Left kidney (tissue), 1 donor: ENCODE measurements at regions not wholly inside any gene's neighbourhood (a gene's known extent, or its start where the extent isn't known, plus 50 kb on each side); places are given as distances from the start of the nearest gene placed in this dataset.

Experiments
- DNase-seq: peaks from one replicate; pipeline ENCODE4 v3.0.0-alpha.2; 2013

DNA sequence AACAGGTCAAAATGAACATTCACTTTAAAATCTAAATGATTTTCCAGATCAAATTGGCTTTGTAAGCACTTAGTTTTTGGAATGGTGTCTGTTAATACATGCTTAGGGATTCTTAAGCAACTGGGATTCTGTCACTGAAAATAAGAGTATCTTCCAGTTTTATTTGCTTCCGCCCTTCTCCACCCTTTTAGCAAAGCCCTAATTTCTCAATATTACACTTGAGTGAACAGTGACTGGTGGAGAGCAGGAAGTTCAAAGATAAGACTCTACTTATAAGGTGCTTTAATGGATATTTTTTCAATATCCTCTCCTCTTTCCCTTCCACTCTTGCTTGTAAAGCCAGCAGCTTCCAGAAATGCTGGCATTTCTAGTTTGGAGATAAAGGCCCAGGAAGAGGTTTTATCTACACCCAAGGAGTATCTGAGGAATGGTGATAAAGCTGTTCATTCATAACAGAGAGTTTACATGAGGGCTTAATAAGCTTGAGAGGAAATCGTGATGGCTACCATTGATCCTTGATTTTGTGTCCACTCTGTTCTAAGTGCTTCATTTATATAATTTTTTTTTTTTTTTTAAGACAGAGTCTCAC, 265.9 kb upstream of the PRICKLE1 start:
- no peak for DNase-seq

GRCh38 chr12:42854826-42855225, 265.3 kb upstream of the PRICKLE1 start:
- DNase-seq = no peak

DNA sequence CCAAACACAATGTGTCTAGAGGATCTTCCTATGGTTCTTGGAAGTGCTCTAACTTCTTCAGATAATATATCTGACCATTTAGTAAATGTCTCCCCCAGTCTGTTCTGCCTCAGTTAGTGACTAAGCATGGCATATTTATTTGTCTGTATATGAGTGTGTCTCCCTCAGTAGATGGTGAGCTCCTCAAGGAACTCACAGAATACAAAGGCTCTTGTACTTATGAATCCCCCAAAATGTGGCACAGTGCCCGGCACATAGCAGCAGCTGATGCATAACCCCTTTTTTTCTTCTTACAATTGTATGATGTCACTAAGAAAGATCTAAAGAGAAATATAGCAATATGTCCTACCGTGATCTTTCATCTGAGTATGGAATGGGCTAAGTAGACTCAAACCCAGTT, 264.7 kb upstream of the PRICKLE1 start:
- no peak for DNase-seq

- DNase-seq = no peak
These were observed 264.0 kb upstream of the PRICKLE1 start for GRCh38 chr12:42853370-42854140.

DNA sequence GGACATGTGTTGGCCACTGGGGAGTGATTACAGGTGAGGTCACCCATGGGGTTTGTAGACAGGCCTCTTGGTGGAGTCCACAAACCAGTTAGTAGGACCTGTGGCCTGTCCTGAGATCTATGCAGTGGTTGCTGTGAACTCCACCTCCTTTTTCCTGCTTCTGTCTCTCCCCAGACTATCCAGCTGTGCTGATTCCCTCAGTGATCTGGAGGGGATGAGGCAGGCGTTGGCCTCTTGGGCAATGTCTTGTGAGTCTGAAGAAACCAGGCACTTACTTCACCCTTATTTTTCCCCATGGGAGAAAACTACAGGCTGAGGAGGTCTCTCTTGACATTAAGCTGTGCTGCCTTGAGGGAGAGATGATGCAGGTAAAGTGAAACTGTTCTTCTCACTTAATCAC, 257.2 kb upstream of the PRICKLE1 start:
- no peak for DNase-seq

GRCh38 chr12:42834062-42834461, 244.5 kb upstream of the PRICKLE1 start:
- DNase-seq = no peak

DNA sequence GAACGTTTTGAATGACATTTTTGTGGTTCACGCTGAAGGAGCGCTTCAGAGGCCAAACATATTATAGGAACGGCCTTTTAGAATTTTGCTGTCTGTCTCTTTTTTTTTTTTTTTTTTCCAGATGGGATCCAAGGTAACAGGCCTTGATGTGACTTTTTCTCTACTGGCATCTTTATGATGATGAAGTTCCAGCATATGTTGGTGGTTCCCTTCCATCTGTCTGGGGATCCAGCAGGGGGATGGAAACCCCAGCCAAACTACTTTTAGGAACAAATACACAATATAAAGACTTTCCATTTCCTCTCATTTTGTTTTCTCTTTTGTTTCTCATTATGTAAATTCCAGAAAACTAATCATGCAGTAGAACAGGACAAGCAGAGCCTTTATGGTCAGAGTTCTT, 239.3 kb upstream of the PRICKLE1 start:
- no peak for DNase-seq

DNA sequence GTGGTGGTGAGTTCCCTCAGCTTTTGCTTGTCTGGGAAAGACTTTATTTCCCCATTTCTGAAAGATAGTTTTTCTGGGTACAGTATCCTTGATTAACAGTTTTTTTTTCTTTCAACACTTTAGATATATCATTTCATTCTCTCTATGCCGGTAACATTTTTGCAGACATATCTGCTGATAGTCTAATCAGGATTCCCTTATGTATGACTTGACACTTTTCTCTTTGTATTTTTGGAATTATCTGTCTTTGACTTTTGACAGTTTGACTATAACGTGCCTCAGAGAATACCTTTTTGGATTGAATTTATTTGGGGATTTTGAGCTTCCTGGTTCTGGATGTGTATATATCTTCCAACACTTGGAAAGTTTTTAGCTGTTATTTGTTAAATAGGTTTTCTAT, 234.8 kb upstream of the PRICKLE1 start:
- no peak for DNase-seq

DNA sequence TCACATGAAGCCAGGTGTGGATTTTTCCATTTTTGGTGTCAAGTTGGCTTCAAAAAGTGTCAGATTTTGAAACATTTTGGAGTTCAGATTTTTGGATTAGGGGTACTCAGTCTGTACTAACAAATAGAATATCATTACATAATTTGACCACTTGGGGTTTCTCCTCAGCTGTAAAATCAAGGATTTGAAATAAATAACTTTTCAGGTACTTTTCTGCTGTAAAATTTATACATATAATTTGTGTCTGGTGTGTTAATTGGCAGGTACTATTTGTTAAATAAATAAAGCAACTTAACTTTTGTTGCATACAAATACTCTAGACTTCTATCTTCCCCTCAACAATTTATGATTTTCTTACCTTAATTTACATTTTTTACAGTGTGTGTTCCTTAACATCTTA, 234.1 kb upstream of the PRICKLE1 start:
- DNase-seq = no peak

DNA sequence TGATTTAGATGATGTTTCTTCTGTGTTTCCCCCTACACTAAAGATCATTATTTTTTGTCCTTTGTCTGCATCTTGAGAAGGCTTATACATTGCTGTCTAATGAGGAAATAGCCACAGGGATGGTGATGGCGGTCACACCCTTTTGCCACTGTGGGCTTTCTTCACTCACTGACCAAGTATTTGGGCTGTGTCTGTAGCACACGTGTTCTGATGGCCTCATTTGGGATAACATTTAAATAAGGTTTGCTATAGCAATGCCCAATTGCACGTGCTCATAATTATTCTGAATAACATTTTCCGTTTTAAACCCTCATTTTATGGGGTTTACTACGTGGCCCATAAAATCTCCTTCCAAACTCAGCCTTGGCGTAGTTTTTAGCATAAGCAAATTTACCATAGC, 230.3 kb upstream of the PRICKLE1 start:
- DNase-seq = no peak

DNA sequence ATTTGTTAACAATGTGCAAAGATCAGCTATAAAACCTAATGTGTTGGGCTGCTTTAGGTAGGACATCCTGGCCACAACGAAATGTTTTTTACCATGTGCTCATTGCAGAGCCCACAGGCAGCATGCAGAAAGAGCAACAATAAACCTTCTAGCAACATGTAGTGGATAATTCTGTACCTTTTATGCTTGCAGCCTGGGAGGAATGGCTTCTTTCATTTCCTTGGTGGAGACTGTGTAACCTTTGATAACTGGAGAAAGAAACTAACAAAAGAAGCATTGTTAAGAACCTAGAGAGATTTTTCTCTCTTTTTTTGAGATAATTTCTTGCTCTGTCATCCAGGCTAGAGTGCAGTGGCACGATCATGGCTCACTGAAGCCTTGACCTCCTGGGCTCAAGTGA, 225.5 kb upstream of the PRICKLE1 start:
- DNase-seq = no peak

DNA sequence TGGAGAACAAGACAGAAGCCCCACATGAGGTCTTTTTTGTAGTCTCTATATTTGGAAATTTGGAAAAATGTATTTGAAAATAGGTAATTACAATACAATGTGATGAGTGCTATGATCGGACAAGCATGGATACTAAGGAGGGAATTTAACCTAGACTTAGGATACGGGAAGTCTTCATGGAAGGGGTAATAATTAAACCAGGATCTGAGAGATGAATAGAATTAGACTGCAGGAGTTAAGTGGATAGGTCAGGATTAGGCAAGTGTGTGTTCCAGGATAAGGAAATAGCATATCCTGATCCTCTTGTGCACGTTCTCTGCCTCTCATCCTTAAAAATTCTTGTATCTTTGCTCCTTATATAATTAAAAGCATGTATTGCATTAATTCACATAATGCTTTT, 223.3 kb upstream of the PRICKLE1 start:
- DNase-seq = no peak

DNA sequence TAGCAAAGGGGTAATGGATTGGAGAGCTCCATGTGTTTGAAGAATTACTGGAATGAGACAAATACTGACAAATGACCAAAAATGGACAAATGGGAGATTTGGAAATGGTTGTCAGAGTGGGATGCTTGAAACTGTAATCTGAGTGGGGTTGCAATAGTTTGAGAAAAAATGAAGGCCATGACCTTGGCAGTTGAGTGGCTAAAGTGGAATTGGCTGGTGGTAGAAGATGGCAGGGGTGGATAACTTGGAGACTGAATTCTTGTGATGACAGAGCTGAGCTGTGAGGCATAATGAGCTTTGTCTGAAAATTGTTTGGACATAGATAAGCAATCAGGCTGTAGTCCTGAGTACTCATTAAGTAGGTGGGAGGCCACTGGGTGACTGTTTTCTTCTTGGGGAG, 222.5 kb upstream of the PRICKLE1 start:
- DNase-seq = no peak

- peak; percentile 22 for DNase-seq
These were observed 220.5 kb upstream of the PRICKLE1 start for GRCh38 chr12:42810006-42810405.

GRCh38 chr12:42809226-42809625, 219.7 kb upstream of the PRICKLE1 start:
- DNase-seq = no peak

GRCh38 chr12:42807766-42808165, 218.2 kb upstream of the PRICKLE1 start:
- no peak for DNase-seq

DNA sequence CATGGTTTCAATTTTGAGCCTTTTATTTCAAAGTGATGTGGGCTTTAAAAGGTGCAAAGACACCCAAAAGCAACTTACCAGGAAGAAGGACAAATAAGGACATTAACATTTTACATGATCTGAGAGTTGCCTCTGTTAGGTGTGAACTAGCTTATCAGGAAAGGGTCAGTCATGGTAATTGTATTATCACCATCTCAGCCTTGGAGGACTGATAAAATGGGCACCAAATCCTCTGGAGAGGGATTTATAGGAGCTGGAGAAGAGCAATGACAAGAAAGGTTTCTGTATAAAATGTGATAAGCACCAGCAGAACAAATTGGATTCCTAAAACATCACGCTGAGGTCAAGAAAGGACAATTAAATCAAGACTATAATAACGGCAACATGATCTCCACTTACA, 217.7 kb upstream of the PRICKLE1 start:
- DNase-seq = no peak

DNA sequence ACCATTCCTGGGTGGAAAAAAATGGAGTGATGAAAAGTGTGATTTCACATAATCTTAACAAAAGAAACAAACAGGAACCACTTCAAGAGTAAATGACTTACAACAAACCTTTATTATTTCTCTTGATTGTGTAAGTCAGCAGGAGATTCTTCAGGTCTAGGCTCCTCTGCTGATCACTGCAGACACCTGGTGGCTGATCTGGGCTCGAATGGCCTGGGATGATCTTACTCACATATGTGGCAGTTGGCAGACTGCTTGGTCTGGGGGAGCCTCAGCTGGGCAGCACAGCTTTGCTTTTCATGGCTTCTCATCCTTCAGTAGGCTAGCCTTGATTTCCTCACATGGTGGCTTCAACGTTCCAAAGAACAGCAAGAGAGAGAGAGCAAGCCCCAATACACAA, 215.4 kb upstream of the PRICKLE1 start:
- DNase-seq = no peak

DNA sequence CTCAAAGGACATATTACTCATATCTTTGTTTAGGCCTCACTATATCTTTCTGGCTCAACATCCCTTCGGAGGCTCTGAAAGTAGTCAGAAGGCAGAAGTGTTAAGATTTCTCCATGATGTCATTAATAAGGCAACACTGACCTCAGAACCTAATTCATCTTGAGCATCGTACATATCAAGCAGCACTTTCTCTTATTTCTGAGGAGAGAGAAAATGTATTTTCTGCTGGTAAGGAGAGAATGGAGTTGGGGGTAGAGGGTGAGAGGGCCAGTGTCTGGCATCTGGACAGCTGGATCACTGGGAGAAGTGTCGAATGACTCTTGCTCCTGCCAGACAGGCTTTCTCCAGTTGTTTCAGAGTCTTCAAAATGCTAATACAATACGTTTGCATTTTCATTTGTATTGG, 213.2 kb upstream of the PRICKLE1 start:
- DNase-seq = no peak

GRCh38 chr12:42801271-42801670, 211.7 kb upstream of the PRICKLE1 start:
- no peak for DNase-seq

- no peak for DNase-seq
These were observed 210.4 kb upstream of the PRICKLE1 start for GRCh38 chr12:42799966-42800365.

- DNase-seq = no peak
These were observed 209.4 kb upstream of the PRICKLE1 start for GRCh38 chr12:42798811-42799438.

GRCh38 chr12:42794806-42795205, 205.3 kb upstream of the PRICKLE1 start:
- no peak for DNase-seq

GRCh38 chr12:42793166-42793565, 203.6 kb upstream of the PRICKLE1 start:
- no peak for DNase-seq
